Vagina (tissue), 2 donors: ENCODE measurements at regions not wholly inside any gene's neighbourhood (a gene's known extent, or its start where the extent isn't known, plus 50 kb on each side); places are given as distances from the start of the nearest gene placed in this dataset.

Experiments
- CTCF ChIP-seq, 3 experiments: fragments of 450-650 bp in 2 of 3; fragments of 200-600 bp in 1 of 3; sonication (generic) in 1 of 3; IDR thresholded peaks; one replicate each; pipeline ENCODE4 v1.5.1; 2017 to 2019; ENCODE audit warnings: antibody characterized with exemption in 3 of 3, mild to moderate bottlenecking in 2 of 3, moderate library complexity in 2 of 3
- POLR2A ChIP-seq, 2 donors: fragments of 450-650 bp; IDR thresholded peaks; one replicate each; pipeline ENCODE4 v1.6.1; 2017; ENCODE audit warnings: antibody characterized with exemption in 2 of 2, mild to moderate bottlenecking in 2 of 2, moderate library complexity in 2 of 2

DNA sequence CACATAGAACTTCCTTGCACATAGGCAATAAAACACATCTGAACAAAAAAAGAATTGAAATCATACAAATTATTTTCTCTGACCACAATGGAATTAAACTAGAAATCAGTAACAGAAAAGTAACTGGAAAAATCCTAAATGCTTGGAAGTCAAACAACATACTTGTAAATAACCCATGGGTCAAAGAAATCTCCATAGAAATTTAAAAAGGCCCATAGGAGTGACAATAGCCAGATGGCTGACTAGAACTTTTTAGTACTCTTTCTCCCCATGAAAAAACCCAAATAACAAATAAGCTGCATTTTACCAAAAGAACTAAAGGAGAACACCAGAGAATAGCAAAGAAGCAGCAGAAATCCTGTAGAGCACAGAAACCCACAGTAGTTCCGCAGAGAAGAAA, 139.2 kb upstream of the COL3A1 start:
- TF ChIP-seq CTCF (IDR thresholded peaks at IDR 0.05) (no peak), POLR2A (IDR thresholded peaks at IDR 0.05) (no peak)
